GM12874 (cell line): ENCODE measurements at regions not wholly inside any gene's neighbourhood (a gene's known extent, or its start where the extent isn't known, plus 50 kb on each side); places are given as distances from the start of the nearest gene placed in this dataset.

Experiments
- CTCF ChIP-seq: IDR thresholded peaks from 2 replicates; pipeline ENCODE4 v1.5.1; 2011; ENCODE audit warnings: low read depth, mild to moderate bottlenecking, control low read depth, low read length, moderate library complexity; ENCODE audit not compliant: insufficient read depth

DNA sequence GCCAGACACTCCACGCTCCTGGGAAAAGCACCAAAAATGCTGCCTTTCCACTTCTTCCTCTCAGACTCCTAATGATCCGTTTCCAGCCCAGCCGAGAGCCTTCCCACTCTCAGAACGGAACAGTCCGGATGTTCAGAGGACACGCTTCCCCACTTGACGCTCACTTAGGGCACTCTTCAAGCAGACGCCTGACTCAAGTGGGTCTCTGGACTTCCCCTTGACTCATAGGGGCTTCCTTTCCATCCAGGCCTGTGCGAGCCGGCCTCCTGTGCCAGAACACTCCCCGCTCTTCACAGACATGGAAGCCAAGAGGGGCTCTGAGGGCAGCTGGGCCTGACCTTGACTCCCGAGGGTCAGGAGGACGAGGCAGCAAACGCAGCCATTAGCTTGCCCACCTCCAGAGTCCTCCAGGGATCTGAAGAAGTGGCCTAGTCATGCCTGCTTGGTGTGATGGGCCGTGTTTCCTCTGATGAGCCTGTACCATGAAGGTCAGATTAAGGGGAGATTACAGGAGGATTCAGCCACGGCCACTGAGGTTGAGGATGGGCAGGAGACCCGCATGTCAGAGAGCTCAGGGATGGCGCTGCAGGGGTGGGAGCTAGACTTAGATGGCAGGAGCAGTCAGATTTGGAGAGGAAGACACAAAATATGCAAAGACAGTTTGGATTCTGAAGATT is 114.7 kb upstream of the TLE3 start:
- no peak for TF ChIP-seq CTCF

DNA sequence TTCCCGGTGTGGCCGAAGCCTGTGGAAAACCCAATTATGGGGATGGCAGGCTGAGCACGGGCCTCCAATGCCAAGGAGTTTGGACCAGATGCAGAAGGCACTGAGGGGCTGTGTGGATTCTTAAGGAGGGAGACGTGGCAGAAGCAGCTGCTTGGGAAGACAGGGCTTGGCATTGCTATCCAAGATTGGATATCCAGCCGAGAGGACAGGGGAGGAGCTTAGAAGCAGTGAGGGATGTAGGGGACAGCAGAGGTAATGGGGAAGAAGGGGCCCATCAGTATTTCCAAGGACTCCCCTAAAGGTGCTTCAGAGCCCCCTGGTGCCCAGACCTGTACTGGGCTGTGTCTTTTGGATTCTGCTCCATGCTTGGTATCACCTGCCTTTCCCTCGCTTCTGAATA is 112.8 kb upstream of the TLE3 start:
- no peak for TF ChIP-seq CTCF

DNA sequence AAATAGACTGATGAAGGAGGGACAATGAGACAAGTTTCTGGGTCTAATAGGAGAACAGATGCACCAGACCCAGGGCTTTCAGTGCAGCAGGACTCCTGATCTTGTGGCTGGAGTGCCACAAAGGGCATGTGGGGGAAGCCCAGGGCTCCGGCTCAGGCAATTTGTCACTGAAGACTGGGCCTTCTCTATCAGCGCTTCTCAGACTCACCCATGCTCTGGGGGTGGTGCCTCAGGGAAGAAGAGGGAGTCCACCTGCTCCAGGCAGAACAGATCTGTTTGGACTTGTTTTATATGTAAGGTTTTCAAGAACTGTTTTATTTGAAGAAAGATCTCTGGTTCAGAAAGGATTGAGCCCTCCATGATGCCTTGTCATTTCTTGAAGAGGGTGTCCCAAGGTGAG is 112.4 kb upstream of the TLE3 start:
- TF ChIP-seq CTCF: no peak

DNA sequence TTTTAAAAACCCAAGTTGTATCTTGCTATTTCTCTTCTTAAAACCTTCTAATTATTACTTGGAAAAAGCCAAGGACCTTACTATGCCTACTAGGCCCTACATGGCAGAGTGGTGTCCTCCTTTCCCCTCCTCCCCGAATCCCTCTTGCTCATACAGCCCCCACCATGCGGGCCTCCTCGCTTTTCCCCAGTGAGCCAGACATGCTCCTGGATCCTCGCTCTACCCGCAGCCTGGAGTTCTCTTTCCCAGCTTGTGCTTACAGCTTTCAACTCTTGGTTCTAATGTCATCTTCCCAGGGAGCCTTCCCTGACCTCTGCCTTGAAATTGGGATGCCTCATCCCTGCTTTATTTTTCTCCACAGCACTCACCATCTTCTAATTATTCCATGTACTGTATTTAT is 111.8 kb upstream of the TLE3 start:
- TF ChIP-seq CTCF: no peak

- no peak for TF ChIP-seq CTCF
Observed at GRCh38 chr15:70208332-70208731, 110.6 kb upstream of the TLE3 start.

DNA sequence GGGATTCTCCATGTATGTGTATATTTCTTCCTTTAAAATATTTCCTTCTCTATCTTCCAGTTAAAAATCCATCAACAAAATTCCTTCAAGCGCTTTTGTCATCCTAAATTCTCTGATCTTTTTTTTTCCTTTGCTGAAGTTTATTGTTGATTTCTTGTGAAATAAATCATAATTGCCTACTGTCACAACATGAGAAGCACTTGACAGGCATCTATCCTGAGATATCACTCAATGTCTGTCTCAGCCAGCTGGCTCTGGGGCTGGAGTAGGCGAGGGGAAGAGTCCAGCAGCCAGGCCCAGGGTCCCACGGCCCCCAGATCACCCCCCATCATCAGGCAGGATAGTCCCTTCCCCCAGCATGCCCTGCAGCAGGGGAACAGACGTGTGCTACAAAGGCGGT is 109.0 kb upstream of the TLE3 start:
- no peak for TF ChIP-seq CTCF

DNA sequence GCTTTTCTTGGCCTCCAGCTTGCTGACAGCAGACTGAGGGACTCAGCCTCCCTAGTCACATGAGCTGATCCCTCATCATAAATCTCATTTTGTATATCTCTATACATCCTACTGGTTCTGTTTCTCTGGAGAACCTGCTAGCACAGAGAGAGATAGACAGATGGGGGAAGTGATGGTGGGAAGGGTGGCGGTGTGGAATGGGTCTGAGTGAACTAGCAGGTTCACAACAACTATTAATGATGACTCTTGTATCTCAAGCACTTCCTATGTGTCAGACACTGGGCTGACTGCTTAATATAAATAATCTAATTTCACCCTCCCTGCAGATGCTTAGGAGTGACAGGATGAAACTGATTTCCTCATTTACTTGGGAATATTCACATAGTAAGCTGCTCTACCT is 106.9 kb upstream of the TLE3 start:
- TF ChIP-seq CTCF: no peak
